GM21576 (cell line): ENCODE measurements at regions not wholly inside any gene's neighbourhood (a gene's known extent, or its start where the extent isn't known, plus 50 kb on each side); places are given as distances from the start of the nearest gene placed in this dataset.
"Not testable (repeated sequence)": the region's sequence is repeated elsewhere in the genome, so short reads cannot be mapped to it uniquely, and the experiment has no call there.

ENCODE experiments used
- ATAC-seq: cut with Tn5 transposase; IDR thresholded peaks from one replicate; pipeline ENCODE4 v1.9.1; 2021; ENCODE audit warnings: mild to moderate bottlenecking, moderate library complexity; ENCODE audit not compliant: unreplicated experiment

DNA sequence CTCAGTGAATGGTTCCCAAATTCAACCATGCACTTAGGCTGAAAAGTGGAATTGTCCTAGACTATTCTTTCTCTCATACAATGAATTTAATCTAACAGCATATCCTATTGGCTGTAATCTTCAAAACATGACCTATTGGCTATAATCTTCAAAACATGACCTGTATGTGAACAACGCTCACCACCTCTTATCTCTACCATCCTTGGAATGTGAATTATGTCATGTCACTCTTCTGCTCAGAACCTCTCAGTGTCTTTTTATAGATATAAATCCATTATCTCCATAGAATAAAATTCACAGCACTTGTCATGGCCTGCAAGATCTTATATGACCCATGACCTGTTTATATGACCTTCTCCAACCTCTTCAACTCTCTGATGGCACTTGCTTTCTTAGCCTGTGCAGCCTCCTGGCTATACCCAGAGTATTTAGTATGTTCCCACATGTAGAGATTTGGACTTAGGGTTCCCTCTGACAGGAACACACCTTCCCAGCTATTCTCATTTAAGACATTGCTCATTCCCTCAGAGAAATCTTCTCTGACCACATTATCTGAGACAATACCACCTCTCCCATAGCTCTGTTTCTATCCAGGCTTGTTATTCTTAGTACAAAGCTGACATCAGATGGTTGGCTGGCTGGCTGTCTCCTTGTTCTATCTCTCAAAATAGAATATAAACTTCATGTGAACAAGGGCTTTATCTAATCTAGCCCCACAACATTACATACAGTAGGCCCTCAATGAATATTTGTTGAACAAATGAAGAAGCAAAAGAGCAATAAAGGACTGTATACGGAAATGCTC, 275.0 kb upstream of the PREP start:
- no peak for ATAC-seq

DNA sequence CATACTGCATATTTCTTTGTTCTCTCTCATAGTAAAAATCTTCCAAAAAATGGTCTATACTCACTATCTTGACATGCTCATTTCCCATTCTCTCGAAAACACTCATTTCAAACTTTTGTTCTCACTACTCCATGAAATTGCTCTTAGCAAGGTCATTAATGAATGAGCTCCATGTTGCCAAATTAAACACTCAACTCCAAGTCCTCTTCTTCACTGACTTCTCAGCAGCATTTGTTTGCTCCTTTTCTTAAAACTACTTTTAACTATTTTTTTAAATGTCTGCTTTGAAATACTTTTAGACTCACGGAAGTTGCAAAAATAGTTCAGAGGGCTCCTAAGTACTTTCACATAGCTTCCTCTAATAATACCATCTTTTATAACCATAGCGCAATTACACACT, 274.0 kb upstream of the PREP start:
- ATAC-seq: no peak

DNA sequence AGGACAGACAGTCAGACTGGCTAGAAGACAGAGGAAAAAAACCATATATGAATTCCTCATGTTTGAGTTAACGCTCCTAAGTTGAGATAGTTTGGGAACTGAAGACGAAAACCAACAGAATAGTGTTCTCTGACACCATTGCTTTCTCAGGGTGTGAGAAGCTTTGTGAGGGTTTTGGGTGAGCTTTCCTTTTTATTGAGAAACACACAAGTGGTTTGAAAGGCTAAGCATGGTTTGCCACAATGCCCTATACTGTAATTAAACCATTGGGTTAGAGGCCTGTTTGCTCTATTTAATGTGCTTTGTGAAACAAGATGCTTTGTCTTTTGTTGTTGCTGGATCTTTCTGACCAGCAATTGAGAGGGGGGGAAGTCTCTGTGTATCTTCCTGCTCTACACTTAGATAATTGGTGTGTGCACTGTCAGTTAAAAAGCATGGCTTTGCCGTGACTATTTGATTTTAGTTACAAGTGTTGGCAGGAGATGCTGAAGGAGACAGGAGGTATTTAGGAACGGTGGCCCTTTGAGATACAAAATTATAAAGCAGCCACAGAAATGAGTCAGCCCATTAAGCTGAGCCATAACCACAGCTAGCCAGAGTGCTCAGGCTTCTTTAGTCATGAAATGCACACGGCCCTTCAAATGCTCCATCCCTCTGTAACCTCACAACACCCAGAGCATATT, 273.0 kb upstream of the PREP start:
- no peak for ATAC-seq

DNA sequence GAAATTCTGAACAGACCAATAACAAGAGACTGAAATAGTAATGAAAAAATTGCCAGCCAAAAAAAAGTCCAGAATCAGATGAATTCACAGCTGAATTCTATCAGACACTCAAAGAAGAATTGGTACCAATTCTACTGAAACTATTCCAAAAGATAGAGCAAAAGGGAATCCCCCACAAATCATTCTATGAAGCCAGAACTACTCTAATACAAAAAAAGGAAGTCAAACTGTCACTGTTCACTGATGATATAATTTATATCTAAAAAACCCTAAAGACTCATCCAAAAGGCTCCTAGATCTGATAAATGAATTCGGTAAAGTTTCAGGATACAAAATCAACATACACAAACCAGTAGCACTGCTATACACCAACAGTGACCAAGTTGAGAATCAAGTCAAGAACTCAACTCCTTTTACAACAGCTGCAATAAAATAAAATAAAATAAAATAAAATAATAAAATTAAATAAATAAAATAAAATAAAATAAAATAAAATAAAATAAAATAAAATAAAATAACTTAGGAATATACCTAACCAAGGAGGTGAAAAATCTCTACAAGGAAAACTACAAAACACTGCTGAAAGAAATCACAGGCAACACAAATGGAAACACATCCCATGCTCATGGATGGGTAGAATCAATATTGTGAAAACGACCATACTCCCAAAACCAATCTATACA, 270.1 kb upstream of the PREP start:
- not testable (repeated sequence) for ATAC-seq

DNA sequence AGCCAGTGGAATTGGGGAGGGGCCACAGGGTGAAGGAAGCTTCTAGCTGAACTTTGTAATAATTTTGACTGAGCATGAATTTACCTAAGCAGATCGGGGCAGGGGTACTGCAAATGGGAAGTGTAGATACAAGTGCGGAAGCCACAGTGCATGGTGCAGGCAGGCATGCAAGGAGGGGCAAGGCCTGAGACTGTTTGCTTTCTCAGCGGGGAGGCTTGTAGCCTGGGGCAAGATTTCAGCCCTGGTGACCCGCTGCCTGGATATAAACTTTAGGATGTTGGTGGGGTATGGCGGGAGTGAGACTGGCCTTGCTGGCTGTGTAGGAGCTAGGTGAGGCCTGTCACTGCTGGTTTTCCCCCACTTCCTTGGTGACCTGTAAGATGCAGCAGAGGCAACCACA, 266.4 kb upstream of the PREP start:
- ATAC-seq: no peak

DNA sequence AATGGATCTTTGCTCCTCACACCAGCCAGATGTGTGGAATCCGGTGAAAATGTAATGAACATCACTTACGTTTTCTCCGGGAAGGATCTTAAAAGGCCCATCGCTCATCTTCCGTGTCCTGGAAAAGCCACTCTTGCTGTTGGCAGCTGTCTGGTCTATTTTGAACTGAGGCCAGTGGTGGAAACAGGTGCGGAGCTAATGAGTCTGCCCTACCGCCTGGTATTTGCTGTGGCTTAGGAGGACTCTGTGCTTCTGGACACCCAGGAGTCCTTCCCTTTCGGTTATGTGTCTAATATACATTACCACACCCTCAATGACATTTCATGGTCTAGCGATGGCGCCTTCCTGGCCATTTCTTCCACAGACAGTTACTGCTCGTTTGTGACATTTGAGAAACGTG, 264.2 kb upstream of the PREP start:
- ATAC-seq: no peak

DNA sequence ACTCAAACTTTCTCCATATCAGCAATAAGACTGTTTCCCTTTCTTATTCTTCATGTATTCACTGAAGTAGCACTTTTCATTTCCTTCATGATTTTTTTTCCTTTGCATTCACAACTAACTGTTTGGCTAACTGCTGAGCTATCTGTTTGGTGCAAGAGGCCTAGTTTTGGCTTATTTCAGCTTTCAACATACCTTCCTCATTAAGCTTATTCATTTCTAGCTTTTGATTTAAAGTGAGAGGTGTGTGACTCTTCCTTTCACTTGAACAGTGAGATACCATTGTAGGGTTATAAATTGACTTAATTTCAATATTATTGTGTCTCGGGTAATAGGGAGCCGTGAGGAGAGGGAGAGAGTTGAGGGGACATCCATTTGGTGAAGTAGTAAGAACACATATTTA, 262.0 kb upstream of the PREP start:
- ATAC-seq: no peak

DNA sequence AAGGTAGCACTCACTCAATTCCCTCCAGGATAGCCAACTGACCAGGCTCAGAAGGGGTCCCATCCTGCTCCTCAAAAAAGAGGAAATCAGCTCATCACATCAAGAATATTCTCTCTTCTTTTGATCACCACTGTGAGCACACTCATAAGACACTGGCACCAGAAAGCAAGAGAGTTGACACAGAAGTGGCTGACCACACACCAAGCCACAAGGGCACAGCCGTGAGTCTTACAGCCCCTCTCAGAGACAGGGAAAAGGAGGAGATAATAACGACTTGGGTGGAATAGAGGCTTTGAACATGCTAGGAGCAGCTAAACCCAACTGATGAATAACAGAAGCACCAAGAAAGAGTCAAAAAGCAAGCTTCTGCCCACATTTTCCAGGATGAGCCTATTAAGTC, 249.1 kb upstream of the PREP start:
- no peak for ATAC-seq

DNA sequence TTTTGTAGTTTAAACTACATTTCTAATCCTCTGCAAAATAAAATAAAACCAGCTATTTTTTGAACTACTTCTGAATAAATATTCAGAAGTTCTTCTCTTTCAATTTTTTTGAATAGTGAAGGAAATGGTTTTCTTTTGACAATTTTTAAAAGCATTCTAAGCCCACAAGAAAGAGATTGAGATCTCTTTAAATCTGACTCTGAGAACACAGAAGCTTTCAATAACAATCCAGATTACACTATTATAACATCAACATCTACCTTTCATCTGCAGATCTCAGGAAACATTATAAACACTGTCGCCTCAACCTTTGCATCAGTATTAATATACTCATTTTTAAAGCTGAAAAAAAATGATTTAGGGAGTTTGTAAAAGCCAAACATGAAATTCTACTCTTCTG, 247.5 kb upstream of the PREP start:
- ATAC-seq: no peak

DNA sequence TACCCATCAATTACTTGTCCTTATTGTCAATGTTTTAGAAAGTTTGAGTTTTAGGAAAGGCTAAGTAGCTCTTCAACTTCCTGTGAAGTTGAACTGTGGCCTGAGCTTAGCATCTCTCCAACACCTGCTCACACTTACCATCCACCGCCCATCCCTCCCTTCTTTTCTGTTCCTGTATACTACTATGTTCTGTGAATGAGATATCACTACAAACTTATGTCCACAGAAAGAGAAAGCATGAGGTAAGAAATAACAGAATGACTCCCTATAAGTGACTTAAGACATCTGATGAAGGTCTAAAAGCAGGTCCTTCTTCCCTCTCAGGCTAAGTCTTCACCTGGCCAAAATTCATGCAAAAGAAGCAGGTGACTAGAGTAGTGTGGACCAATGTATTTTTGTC, 246.3 kb upstream of the PREP start:
- ATAC-seq: peak; percentile 17

DNA sequence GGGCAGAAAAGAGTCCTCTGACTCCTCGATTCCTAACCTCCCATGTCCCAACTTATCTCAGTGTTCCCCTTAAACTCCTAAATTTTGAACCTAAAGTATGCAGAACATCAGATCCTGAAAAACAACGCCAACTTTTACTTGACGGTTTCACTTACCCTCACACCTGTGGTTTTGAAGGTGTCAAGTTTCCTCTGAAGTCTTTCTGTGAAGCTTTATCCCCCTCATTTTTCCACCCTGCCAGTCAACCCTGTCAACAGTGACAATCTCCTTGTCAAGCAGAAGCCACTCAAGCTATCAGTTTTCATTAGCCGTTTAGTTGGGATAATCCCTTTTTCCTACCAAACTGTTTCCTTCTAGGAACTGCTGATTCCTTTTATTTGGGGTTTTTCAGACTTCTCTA, 245.4 kb upstream of the PREP start:
- ATAC-seq: no peak

DNA sequence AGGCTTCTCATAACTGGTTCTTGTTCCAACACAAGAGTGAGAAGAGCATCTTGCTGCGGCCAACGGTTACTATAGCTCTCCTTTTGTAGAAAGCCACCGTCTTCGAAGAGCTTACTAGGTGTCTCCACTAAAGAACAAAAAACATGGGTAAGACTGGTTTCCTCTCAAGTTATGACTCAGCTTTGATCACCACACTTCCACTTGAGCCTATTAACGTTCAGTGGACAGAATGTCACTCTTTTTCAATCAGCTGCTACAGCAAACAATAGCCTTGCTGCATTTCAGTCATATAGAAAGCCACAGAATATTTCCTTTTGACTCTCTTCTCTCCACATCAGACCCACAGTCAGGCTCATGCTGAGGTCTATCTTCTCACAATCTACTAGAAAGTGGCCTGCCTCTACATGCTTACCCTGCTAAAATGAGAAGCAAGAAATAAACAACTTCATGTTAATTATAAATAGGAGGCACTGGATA, 243.5 kb upstream of the PREP start:
- ATAC-seq: peak; percentile 89

DNA sequence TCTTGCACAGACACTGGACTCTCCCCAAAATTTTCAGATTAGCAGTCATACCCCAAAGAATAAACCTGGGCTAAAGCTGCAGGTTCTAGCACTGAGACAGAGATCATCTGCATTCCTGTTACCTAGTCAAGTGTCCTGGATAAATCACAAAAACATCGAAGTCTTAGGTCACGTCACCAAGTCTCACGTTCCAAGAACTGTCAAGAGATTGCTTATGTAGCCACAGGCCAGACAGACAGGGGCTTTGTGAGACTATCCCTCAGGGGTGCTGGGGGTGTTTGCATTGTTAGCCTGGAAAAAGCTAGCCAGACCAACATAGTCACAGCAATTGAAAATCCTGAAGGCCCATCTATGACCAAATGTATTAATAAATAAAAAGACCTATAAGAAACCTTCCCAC, 243.1 kb upstream of the PREP start:
- ATAC-seq: no peak

DNA sequence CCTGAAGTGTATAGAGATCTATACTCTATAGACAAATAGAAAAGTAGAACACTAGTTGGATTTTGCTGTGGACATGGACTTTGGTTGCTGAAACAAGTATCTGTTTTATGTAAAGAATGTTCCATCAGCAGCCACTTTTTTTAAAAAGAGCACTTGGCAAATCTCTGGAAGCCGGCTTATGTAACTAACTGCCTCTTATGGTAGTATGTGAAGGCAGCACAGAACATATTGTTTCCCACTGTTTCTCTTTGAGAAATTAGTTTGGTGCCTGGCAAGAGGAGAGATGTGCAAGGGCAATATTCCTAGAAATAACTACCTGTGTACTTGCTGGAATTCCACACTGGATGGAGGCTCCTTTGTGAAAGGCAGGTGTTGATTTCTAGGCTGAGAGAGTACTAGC, 242.3 kb upstream of the PREP start:
- ATAC-seq: no peak

DNA sequence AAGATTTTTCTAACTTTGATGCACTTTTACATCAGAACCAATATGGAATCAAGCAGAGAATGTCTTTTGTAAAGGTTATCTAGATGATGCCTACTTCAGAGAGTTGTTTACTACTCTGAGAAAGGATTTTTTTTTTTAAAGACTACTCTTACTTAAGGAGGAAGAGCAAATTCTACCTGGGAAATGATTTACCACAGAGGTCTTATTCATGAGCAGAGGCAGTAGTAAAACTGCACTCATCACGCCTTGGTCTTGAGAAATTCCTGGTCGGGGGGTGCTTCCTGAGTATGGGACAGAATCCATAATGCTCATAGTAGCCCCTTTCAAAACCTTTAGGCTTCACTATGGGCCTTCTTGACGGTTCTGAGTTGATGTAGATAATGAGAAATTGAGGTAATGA, 241.8 kb upstream of the PREP start:
- no peak for ATAC-seq

DNA sequence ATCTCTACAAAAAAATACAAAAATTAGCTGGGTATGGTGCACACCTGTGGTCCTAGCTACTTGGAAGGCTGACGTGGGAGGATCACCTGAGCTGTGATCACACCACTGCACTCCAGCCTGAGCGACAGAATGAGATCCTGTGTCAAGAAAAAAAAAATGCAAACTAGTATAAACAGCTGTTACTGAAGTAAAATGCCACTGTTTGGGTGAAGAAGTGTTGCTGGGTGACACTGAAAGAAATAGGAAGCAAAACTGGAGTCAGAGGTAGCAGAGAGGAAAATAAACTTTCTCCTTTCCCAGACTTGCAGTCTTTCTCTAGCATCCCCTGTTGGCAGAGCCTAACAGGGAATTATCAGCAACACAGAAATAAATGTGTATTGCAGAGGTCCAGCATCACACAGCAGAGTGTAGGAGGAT, 241.2 kb upstream of the PREP start:
- ATAC-seq: peak; percentile 17

DNA sequence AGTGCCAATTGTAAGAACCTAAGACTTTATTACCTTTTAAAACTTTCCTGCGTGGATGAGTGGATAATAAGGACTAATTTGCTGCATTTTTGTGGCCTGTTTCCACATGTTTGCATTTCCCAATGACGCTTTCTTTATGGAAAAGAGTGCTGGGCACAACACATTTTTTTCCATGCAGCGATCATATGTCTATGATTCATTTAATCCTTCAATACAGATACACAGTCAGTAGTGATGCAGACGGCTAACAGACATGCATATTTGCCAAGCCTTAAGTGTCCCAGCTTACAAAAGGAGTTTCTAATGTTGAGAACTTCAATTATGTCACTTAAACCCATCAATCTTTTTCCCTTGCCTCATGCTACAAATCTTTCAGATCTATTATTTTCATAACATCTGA, 239.8 kb upstream of the PREP start:
- no peak for ATAC-seq

DNA sequence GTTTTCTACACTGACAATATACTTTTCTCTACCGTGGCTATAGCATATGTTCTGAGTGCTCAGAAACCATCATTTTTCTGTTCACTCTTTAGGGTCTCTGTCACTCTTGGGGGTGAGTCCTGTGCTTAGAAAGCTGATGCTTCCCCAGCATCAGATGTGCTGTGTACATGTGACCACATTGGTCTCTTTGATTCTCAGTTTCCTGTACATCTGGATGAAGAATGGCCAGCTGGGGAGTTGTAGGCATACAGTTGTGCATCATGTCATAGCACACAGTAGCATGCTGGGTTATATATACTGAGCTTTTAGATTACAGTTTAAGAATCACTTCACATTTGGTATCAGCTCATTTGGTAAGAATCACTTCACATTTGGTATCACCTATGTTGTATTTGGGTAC, 238.6 kb upstream of the PREP start:
- no peak for ATAC-seq

DNA sequence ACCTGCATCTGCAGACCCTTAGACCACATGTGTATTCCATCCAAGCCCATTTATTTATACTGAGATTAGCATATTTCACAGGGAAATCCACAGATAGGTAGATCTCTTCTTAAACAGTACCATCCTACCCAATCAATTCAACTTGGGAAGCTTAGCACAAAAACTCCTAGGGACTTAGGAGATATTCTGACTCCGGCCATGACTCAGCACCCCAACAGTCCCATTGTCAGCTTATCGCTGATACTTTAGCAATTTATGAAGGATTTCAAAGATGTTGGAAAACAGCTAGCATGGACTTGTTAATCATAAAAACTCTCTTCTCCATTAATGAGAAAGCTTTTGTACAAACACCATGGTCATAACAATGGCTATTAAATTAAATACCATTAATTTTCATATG, 236.2 kb upstream of the PREP start:
- no peak for ATAC-seq

DNA sequence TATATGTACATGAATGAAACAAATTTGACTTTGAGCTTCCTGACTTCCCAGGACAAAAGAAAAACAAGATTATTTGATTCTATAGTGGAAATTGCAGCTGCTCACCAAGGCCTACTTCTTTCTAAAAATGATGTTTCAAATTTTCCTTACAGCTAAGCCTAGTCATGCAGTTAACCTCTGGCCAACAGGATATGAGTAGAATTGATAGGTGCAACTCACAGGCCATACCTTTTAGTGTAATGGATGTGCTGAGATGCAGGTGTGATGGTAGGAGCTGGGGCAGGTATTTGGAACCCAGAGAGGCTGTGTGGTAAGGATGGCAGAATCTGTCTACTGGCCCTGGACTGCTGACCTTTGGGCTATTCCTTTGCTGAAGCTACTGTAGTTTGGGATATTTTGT, 230.9 kb upstream of the PREP start:
- ATAC-seq: no peak

DNA sequence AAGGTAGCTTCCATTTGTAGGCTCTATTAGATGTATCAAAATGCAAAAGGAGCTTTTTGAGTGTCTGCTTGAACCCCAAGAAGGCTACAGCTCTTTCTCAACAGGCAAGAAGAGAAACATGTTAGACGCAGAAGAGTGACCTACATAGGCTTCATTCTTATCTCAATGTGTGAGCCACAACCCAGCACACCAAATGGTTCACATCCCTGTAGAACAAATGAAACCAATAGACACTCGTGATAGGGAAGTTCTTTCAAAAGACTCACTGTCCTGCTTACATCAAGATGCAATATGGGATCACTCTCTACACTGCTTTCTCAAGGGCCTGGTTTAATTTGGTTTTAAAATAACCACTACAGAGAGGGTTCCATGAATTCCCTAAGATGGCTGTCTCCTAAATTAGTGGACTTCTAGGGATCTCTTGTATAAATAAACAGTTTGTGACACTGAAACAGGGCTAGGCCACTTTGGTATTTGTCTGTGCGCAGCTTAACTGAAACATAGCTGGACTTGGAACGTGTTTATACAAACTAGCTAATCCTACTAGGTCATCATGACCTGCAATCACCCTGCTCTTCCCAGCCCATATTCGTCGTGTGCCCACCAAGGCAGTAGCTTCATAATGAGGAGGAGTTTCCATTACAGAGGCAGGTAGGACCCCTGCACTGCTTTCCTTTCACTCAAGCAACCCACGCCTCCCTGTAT, 225.4 kb upstream of the PREP start:
- no peak for ATAC-seq
